HepG2 (cell line): ENCODE measurements at regions not wholly inside any gene's neighbourhood (a gene's known extent, or its start where the extent isn't known, plus 50 kb on each side); places are given as distances from the start of the nearest gene placed in this dataset.

Experiments used
- ATAC-seq: fragments of 200-7000 bp; cut with Tn5 transposase; 3 replicates; pipeline ENCODE4 v1.9.1; 2020; ENCODE audit warnings: mild to moderate bottlenecking, moderate library complexity
- BruUV-seq: library from RNA; stranded (reverse); fragments of 400-500 nt; replicated peaks from 2 replicates; lab custom pipeline; 2021; lab: Mats Ljungman, UMichigan
- CTCF ChIA-PET: fragments of 300-600 bp; formaldehyde crosslinking; extraction: SDS; loops from one replicate; lab custom pipeline; 2021; ENCODE audit warnings: low total read pairs, inconsistent platforms, low intra/inter-chr PET ratio; lab: Yijun Ruan, JAX
- POLR2A ChIA-PET: fragments of 350-600 bp; sonication (Branson Sonifier 250); formaldehyde crosslinking; loops from one replicate; lab custom pipeline; 2020; ENCODE audit warnings: antibody characterized with exemption, inconsistent platforms; lab: Yijun Ruan, JAX
- DNase-seq: peaks from one replicate; pipeline ENCODE4 v3.0.0-alpha.2; 2015; ENCODE audit warnings: low spot score
- FAIRE-seq: peaks from 3 replicates; lab custom pipeline; 2011; peaks lifted over from hg19 to GRCh38; lab: Jason Lieb, UNC
- H2AFZ ChIP-seq: one replicate; pipeline ENCODE4 v1.6.1; 2011; ENCODE audit warnings: low read length, inconsistent platforms
- H3K27ac ChIP-seq: fragments of 300-600 bp; 3 replicates; pipeline ENCODE4 v1.8.0; 2011; ENCODE audit warnings: mixed run types, mild to moderate bottlenecking, mixed read lengths, low read length, inconsistent platforms; ENCODE audit not compliant: insufficient read depth; ENCODE audit errors: extremely low read length
- H3K27me3 ChIP-seq, 2 experiments: fragments of 200-600 bp in 1 of 2; 2 replicates in 1 of 2; 3 replicates in 1 of 2; pipeline versions ENCODE4 v1.6.0 to v1.8.0; 2011; ENCODE audit warnings: low read length in 2 of 2, mild to moderate bottlenecking in 2 of 2, moderate library complexity in 2 of 2, inconsistent platforms in 1 of 2; ENCODE audit not compliant: insufficient read depth in 2 of 2, control insufficient read depth in 1 of 2
- H3K36me3 ChIP-seq, 2 experiments: fragments of 200-600 bp in 1 of 2; replicated peaks in 1 of 2; 2 replicates in 1 of 2; 3 replicates in 1 of 2; pipeline versions ENCODE4 v1.5.1 to v1.8.0; 2011; ENCODE audit warnings: low read length in 2 of 2, inconsistent platforms in 1 of 2; ENCODE audit not compliant: insufficient read depth in 2 of 2, control insufficient read depth in 1 of 2
- H3K4me1 ChIP-seq: 2 replicates; pipeline ENCODE4 v1.5.1; 2012; ENCODE audit warnings: low read length, inconsistent platforms; ENCODE audit not compliant: insufficient read depth
- H3K4me2 ChIP-seq: 2 replicates; pipeline ENCODE4 v1.6.0; 2011; ENCODE audit warnings: low read depth, low read length, inconsistent platforms
- H3K4me3 ChIP-seq, 3 experiments: fragments of 200-600 bp in 1 of 3; sonication (generic), shearing (Covaris generic) in 1 of 3; replicated peaks in 1 of 3; 2 replicates each; pipeline ENCODE4 v1.5.1; 2011 to 2016; ENCODE audit warnings: low read length in 3 of 3, inconsistent platforms in 2 of 3, low read depth in 2 of 3, mild to moderate bottlenecking in 2 of 3, control low read depth in 1 of 3, mixed read lengths in 1 of 3; ENCODE audit not compliant: insufficient read depth in 1 of 3
- H3K79me2 ChIP-seq: one replicate; pipeline ENCODE4 v1.6.1; 2011; ENCODE audit warnings: low read length, inconsistent platforms; ENCODE audit not compliant: insufficient read depth
- H3K9ac ChIP-seq: 2 replicates; pipeline ENCODE4 v1.6.0; 2011; ENCODE audit warnings: mild to moderate bottlenecking, low read depth, low read length, inconsistent platforms; ENCODE audit not compliant: insufficient read depth
- H3K9me3 ChIP-seq: 2 replicates; pipeline ENCODE4 v1.5.1; 2012; ENCODE audit warnings: mild to moderate bottlenecking, low read length
- H4K20me1 ChIP-seq: 2 replicates; pipeline ENCODE4 v1.6.0; 2011; ENCODE audit warnings: inconsistent platforms, mild to moderate bottlenecking, low read length, moderate library complexity; ENCODE audit not compliant: insufficient read depth
- DBP ChIP-seq: sonication (generic); formaldehyde crosslinking; IDR thresholded peaks from 2 replicates; pipeline ENCODE4 v1.4.0; 2020; ENCODE audit warnings: missing genetic modification reagents; ENCODE audit errors: not compliant biosample characterization
- FOXM1 ChIP-seq: sonication (generic); formaldehyde crosslinking; IDR thresholded peaks from 2 replicates; pipeline ENCODE4 v1.5.0; 2020; ENCODE audit warnings: missing genetic modification reagents
- GABPA ChIP-seq, 2 experiments: IDR thresholded peaks; 2 replicates each; pipeline ENCODE4 v1.6.1; 2011 to 2016; ENCODE audit warnings: low read depth in 2 of 2, low read length in 1 of 2, missing biosample characterization in 1 of 2, missing genetic modification characterization in 1 of 2
- MYPOP ChIP-seq: sonication (generic); formaldehyde crosslinking; IDR thresholded peaks from 2 replicates; pipeline ENCODE4 v1.8.1; 2023; ENCODE audit warnings: mild to moderate bottlenecking, moderate library complexity, missing genetic modification reagents
- SALL2 ChIP-seq: sonication (generic); formaldehyde crosslinking; IDR thresholded peaks from 2 replicates; pipeline ENCODE4 v1.8.1; 2023; ENCODE audit warnings: mild to moderate bottlenecking, missing genetic modification reagents, inconsistent platforms
- SP2 ChIP-seq: sonication (generic); formaldehyde crosslinking; IDR thresholded peaks from 2 replicates; pipeline ENCODE4 v1.5.1; 2020; ENCODE audit warnings: mild to moderate bottlenecking, missing genetic modification reagents
- ZBTB1 ChIP-seq: sonication (generic); formaldehyde crosslinking; IDR thresholded peaks from 2 replicates; pipeline ENCODE4 v1.4.0; 2020; ENCODE audit warnings: missing genetic modification reagents, borderline replicate concordance
- ZNF567 ChIP-seq: sonication (generic); formaldehyde crosslinking; IDR thresholded peaks from 2 replicates; pipeline ENCODE4 v1.8.1; 2023; ENCODE audit warnings: mild to moderate bottlenecking, missing genetic modification reagents, borderline replicate concordance
- ZNF619 ChIP-seq: sonication (generic); formaldehyde crosslinking; IDR thresholded peaks from 2 replicates; pipeline ENCODE4 v1.4.0; 2020; ENCODE audit warnings: mild to moderate bottlenecking, missing genetic modification reagents
- ZNF672 ChIP-seq: sonication (generic); formaldehyde crosslinking; IDR thresholded peaks from 2 replicates; pipeline ENCODE4 v1.8.1; 2022; ENCODE audit warnings: missing genetic modification reagents
- ZNF713 ChIP-seq: sonication (generic); formaldehyde crosslinking; IDR thresholded peaks from 2 replicates; pipeline ENCODE4 v1.4.0; 2020; ENCODE audit warnings: mild to moderate bottlenecking, missing genetic modification reagents
- ZNF816 ChIP-seq: sonication (generic); formaldehyde crosslinking; IDR thresholded peaks from 2 replicates; pipeline ENCODE4 v1.8.0; 2022; ENCODE audit warnings: missing genetic modification reagents, mild to moderate bottlenecking, borderline replicate concordance
- WGBS: methylation state at CpG from one replicate; pipeline ENCODE4 v1.1.6; 2017; ENCODE audit warnings: low lambda C conversion rate; 5-methylcytosine and 5-hydroxymethylcytosine counted together
- in situ Hi-C: cut with HindIII; loops from 2 replicates; pipeline ENCODE4 v1.10.0; 2017; ENCODE audit warnings: low pct_unique_long_range_greater_than_20kb; ENCODE audit not compliant: extremely low pct_ligation_motif_present
- intact Hi-C: fragments of 100-400 bp; cut with micrococcal nuclease; formaldehyde crosslinking; loops from one replicate; pipeline ENCODE4 v1.10.0; 2022; ENCODE audit not compliant: unreplicated experiment
- TF ChIP-seq, protein P1 (sequence below): sonication (generic); formaldehyde crosslinking; IDR thresholded peaks from 2 replicates; pipeline ENCODE4 v1.4.0; 2020; ENCODE audit warnings: missing genetic modification reagents
- TF ChIP-seq, protein P2 (sequence below): sonication (generic); formaldehyde crosslinking; IDR thresholded peaks from 2 replicates; pipeline ENCODE4 v1.4.0; 2020; ENCODE audit warnings: missing genetic modification reagents, borderline replicate concordance
- TF ChIP-seq, protein P3 (sequence below): IDR thresholded peaks from 2 replicates; pipeline ENCODE4 v1.6.1; 2016; ENCODE audit warnings: control low read depth

GRCh38 chr13:48592688-48593049 lies 59.8 kb upstream of the RCBTB2 start:
- Histone ChIP-seq H2AFZ (no peak overlapping the region), H3K9ac (no peak overlapping the region), H4K20me1 (no peaks in the 10 kb centered on the region), H3K36me3 (no peaks in the 10 kb centered on the region), H3K4me1 (peaks cover 76% of the 10 kb centered on the region), H3K4me3 (no peak overlapping the region), H3K79me2 (no peaks in the 10 kb centered on the region), H3K4me2 (no peak overlapping the region), H3K27ac (no peak overlapping the region), H3K9me3 (peaks cover 10% of the 10 kb centered on the region), H3K27me3 (no peaks in the 10 kb centered on the region)
- intact Hi-C loops, result no loop called here
- in situ Hi-C loops, result loop anchor here (5.0 to 25.0 kb wide), 2 partner anchors 175 to 480 kb away; no protein-coding TSS in a partner anchor
- ATAC-seq, result no peak
- BruUV-seq, result no TSS peak
- no peak for FAIRE-seq
- DNase-seq, result no peak
- CTCF ChIA-PET, result no interaction called here
- WGBS, result 21% methylated on average over 1 of the region's 1 CpG
- TF ChIP-seq, protein P1, sequence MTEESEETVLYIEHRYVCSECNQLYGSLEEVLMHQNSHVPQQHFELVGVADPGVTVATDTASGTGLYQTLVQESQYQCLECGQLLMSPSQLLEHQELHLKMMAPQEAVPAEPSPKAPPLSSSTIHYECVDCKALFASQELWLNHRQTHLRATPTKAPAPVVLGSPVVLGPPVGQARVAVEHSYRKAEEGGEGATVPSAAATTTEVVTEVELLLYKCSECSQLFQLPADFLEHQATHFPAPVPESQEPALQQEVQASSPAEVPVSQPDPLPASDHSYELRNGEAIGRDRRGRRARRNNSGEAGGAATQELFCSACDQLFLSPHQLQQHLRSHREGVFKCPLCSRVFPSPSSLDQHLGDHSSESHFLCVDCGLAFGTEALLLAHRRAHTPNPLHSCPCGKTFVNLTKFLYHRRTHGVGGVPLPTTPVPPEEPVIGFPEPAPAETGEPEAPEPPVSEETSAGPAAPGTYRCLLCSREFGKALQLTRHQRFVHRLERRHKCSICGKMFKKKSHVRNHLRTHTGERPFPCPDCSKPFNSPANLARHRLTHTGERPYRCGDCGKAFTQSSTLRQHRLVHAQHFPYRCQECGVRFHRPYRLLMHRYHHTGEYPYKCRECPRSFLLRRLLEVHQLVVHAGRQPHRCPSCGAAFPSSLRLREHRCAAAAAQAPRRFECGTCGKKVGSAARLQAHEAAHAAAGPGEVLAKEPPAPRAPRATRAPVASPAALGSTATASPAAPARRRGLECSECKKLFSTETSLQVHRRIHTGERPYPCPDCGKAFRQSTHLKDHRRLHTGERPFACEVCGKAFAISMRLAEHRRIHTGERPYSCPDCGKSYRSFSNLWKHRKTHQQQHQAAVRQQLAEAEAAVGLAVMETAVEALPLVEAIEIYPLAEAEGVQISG, result no peak
- no peak for TF ChIP-seq ZNF816 (CRISPR knock-in tag)
- no peak for TF ChIP-seq SP2 (CRISPR knock-in tag)
- no peak for TF ChIP-seq ZNF713 (CRISPR knock-in tag)
- no peak for TF ChIP-seq ZNF672 (CRISPR knock-in tag)
- no peak for TF ChIP-seq FOXM1 (CRISPR knock-in tag)
- TF ChIP-seq DBP (CRISPR knock-in tag), result no peak
- TF ChIP-seq, protein P2, sequence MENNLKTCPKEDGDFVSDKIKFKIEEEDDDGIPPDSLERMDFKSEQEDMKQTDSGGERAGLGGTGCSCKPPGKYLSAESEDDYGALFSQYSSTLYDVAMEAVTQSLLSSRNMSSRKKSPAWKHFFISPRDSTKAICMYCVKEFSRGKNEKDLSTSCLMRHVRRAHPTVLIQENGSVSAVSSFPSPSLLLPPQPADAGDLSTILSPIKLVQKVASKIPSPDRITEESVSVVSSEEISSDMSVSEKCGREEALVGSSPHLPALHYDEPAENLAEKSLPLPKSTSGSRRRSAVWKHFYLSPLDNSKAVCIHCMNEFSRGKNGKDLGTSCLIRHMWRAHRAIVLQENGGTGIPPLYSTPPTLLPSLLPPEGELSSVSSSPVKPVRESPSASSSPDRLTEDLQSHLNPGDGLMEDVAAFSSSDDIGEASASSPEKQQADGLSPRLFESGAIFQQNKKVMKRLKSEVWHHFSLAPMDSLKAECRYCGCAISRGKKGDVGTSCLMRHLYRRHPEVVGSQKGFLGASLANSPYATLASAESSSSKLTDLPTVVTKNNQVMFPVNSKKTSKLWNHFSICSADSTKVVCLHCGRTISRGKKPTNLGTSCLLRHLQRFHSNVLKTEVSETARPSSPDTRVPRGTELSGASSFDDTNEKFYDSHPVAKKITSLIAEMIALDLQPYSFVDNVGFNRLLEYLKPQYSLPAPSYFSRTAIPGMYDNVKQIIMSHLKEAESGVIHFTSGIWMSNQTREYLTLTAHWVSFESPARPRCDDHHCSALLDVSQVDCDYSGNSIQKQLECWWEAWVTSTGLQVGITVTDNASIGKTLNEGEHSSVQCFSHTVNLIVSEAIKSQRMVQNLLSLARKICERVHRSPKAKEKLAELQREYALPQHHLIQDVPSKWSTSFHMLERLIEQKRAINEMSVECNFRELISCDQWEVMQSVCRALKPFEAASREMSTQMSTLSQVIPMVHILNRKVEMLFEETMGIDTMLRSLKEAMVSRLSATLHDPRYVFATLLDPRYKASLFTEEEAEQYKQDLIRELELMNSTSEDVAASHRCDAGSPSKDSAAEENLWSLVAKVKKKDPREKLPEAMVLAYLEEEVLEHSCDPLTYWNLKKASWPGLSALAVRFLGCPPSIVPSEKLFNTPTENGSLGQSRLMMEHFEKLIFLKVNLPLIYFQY (CRISPR knock-in tag), result no peak
- TF ChIP-seq GABPA (IDR thresholded peaks at IDR 0.05; ENCODE audit: low read depth, low read length), result no peak
- no peak for TF ChIP-seq GABPA (CRISPR knock-in tag; IDR thresholded peaks at IDR 0.05; ENCODE audit: low read depth)
- TF ChIP-seq ZNF567 (CRISPR knock-in tag), result no peak
- TF ChIP-seq, protein P3, sequence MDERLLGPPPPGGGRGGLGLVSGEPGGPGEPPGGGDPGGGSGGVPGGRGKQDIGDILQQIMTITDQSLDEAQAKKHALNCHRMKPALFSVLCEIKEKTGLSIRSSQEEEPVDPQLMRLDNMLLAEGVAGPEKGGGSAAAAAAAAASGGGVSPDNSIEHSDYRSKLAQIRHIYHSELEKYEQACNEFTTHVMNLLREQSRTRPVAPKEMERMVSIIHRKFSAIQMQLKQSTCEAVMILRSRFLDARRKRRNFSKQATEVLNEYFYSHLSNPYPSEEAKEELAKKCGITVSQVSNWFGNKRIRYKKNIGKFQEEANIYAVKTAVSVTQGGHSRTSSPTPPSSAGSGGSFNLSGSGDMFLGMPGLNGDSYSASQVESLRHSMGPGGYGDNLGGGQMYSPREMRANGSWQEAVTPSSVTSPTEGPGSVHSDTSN (CRISPR knock-in tag), result no peak
- no peak for TF ChIP-seq ZBTB1
- no peak for TF ChIP-seq MYPOP (CRISPR knock-in tag)
- no peak for TF ChIP-seq SALL2 (CRISPR knock-in tag)
- TF ChIP-seq ZNF619, result no peak
- TF ChIP-seq, all 625 proteins: peak for 0
- POLR2A ChIA-PET, result no interaction called here
